Panc1 (cell line): ENCODE measurements at regions not wholly inside any gene's neighbourhood (a gene's known extent, or its start where the extent isn't known, plus 50 kb on each side); places are given as distances from the start of the nearest gene placed in this dataset.

Experiments
- ATAC-seq: fragments of 200-7000 bp; cut with Tn5 transposase; 2 replicates; pipeline ENCODE4 v1.9.1; 2020; ENCODE audit warnings: mild to moderate bottlenecking, moderate library complexity
- BruUV-seq: library from RNA; stranded (reverse); fragments of 400-500 nt; replicated peaks from 2 replicates; lab custom pipeline; 2021; lab: Mats Ljungman, UMichigan
- CTCF ChIA-PET: fragments of 300-600 bp; sonication (Branson Sonifier 250); formaldehyde crosslinking; loops from one replicate; lab custom pipeline; 2022; ENCODE audit warnings: antibody characterized with exemption; lab: Charles Lee
- POLR2A ChIA-PET: fragments of 300-600 bp; sonication (Branson Sonifier 250); formaldehyde crosslinking; loops from one replicate; lab custom pipeline; 2022; ENCODE audit warnings: antibody characterized with exemption; lab: Charles Lee
- DNase-seq: peaks from one replicate; pipeline ENCODE4 v3.0.0-alpha.2; 2010; ENCODE audit warnings: low read depth, low spot score
- H3K27ac ChIP-seq: 2 replicates; pipeline ENCODE4 v1.5.1; 2011; ENCODE audit warnings: mild to moderate bottlenecking, low read length, inconsistent platforms
- H3K27me3 ChIP-seq: fragments of 200-500 bp; sonication (Bioruptor generic); 2 replicates; pipeline ENCODE4 v1.6.0; 2014; ENCODE audit warnings: low read length, inconsistent platforms; ENCODE audit not compliant: control insufficient read depth, insufficient read depth
- H3K36me3 ChIP-seq: fragments of 200-500 bp; sonication (Bioruptor generic); 2 replicates; pipeline ENCODE4 v1.5.1; 2014; ENCODE audit warnings: inconsistent platforms, mild to moderate bottlenecking, low read length, moderate library complexity; ENCODE audit not compliant: control insufficient read depth, insufficient read depth
- H3K4me1 ChIP-seq: 2 replicates; pipeline ENCODE4 v1.5.1; 2011; ENCODE audit warnings: inconsistent platforms, mild to moderate bottlenecking, low read length, moderate library complexity; ENCODE audit not compliant: control insufficient read depth, insufficient read depth
- H3K4me3 ChIP-seq, 2 experiments: 2 replicates each; pipeline ENCODE4 v1.5.1; 2011 to 2012; ENCODE audit warnings: low read depth in 2 of 2, low read length in 2 of 2, mild to moderate bottlenecking in 2 of 2, inconsistent platforms in 1 of 2, moderate library complexity in 1 of 2
- H3K9me3 ChIP-seq: fragments of 200-500 bp; sonication (Bioruptor generic); 2 replicates; pipeline ENCODE4 v1.5.1; 2014; ENCODE audit warnings: low read depth, mild to moderate bottlenecking, inconsistent platforms, low read length, moderate library complexity; ENCODE audit not compliant: control insufficient read depth, insufficient read depth
- POLR2AphosphoS5 ChIP-seq: IDR thresholded peaks from 2 replicates; pipeline ENCODE4 v1.6.1; 2012; ENCODE audit warnings: mild to moderate bottlenecking, low read depth, low read length, moderate library complexity
- SIN3A ChIP-seq: IDR thresholded peaks from 2 replicates; pipeline ENCODE4 v1.6.1; 2012; ENCODE audit warnings: low read depth, mild to moderate bottlenecking, low read length, moderate library complexity, borderline replicate concordance; ENCODE audit not compliant: insufficient read depth
- TCF7L2 ChIP-seq: IDR thresholded peaks from 2 replicates; pipeline ENCODE4 v1.6.1; 2011; ENCODE audit warnings: mild to moderate bottlenecking, low read depth, low read length, inconsistent platforms
- in situ Hi-C: cut with HindIII; loops from 2 replicates; pipeline ENCODE4 v1.10.0; 2016; ENCODE audit warnings: low sequenced_read_pairs, low pct_unique_long_range_greater_than_20kb
- intact Hi-C: fragments of 100-400 bp; cut with micrococcal nuclease; formaldehyde crosslinking; loops from one replicate; pipeline ENCODE4 v1.10.0; 2022; ENCODE audit not compliant: unreplicated experiment
- TF ChIP-seq, protein P1 (sequence below): fragments of 450-650 bp; IDR thresholded peaks from 2 replicates; pipeline ENCODE4 v1.5.1; 2017; ENCODE audit warnings: mild to moderate bottlenecking
- TF ChIP-seq, protein P2 (sequence below), 2 experiments: IDR thresholded peaks; 2 replicates each; pipeline ENCODE4 v1.6.1; 2011 to 2012; ENCODE audit warnings: low read depth in 2 of 2, control low read depth in 1 of 2, low read length in 1 of 2, mild to moderate bottlenecking in 1 of 2, moderate library complexity in 1 of 2; ENCODE audit not compliant: insufficient read depth in 1 of 2

DNA sequence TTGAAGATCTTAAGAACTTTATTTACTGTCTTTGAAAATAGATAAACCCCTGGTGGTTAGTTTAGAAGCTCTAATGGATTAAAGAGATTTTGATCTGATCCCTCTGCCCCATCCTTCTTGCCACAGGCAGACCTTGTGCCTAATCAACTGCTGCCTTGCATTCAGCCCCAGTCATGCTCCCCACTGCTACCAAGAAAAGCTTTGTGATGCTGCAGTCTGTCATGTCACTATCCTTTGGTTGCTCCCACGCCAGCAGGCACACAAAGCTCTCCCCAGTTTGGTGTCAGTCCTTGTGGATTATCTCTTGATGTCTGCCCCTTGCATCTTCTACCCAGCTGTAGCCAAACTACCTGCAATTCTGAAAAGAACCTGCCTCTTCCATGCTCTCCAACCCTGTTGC lies 112.2 kb downstream of the MTNR1B start:
- no peak for ATAC-seq

DNA sequence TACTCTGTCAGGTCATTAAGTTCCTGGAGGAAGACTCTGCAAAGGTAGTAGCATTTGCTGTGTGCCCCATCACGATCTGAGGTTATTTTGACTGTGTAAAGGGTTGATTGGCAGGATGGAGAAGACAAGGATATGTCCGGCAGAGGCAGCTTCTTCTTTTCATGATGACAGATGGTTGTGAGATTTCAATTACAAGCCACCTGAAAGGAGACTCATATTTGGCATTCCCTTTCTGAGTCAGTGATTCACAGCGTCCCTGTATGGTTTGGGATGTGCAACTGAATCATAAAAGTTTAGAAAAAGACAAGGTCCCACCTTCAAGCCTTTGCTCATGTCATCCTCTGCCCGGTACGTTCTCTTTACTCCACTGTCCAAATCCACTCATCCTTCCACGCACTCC lies 113.4 kb downstream of the MTNR1B start:
- Histone ChIP-seq H3K4me1 (no peaks in the 10 kb centered on the region), H3K4me3 (no peak overlapping the region), H3K9me3 (no peaks in the 10 kb centered on the region), H3K27ac (no peak overlapping the region), H3K36me3 (no peaks in the 10 kb centered on the region), H3K27me3 (0 out of 2 replicates have a peak, but pooled peaks cover 4% of the 10 kb centered on the region)
- intact Hi-C loops (no loop called here), in situ Hi-C loops (no loop called here)
- BruUV-seq, result no TSS peak
- TF ChIP-seq, protein P1, sequence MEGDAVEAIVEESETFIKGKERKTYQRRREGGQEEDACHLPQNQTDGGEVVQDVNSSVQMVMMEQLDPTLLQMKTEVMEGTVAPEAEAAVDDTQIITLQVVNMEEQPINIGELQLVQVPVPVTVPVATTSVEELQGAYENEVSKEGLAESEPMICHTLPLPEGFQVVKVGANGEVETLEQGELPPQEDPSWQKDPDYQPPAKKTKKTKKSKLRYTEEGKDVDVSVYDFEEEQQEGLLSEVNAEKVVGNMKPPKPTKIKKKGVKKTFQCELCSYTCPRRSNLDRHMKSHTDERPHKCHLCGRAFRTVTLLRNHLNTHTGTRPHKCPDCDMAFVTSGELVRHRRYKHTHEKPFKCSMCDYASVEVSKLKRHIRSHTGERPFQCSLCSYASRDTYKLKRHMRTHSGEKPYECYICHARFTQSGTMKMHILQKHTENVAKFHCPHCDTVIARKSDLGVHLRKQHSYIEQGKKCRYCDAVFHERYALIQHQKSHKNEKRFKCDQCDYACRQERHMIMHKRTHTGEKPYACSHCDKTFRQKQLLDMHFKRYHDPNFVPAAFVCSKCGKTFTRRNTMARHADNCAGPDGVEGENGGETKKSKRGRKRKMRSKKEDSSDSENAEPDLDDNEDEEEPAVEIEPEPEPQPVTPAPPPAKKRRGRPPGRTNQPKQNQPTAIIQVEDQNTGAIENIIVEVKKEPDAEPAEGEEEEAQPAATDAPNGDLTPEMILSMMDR, result no peak
- no peak for TF ChIP-seq TCF7L2
- TF ChIP-seq SIN3A, result no peak
- TF ChIP-seq, protein P2, sequence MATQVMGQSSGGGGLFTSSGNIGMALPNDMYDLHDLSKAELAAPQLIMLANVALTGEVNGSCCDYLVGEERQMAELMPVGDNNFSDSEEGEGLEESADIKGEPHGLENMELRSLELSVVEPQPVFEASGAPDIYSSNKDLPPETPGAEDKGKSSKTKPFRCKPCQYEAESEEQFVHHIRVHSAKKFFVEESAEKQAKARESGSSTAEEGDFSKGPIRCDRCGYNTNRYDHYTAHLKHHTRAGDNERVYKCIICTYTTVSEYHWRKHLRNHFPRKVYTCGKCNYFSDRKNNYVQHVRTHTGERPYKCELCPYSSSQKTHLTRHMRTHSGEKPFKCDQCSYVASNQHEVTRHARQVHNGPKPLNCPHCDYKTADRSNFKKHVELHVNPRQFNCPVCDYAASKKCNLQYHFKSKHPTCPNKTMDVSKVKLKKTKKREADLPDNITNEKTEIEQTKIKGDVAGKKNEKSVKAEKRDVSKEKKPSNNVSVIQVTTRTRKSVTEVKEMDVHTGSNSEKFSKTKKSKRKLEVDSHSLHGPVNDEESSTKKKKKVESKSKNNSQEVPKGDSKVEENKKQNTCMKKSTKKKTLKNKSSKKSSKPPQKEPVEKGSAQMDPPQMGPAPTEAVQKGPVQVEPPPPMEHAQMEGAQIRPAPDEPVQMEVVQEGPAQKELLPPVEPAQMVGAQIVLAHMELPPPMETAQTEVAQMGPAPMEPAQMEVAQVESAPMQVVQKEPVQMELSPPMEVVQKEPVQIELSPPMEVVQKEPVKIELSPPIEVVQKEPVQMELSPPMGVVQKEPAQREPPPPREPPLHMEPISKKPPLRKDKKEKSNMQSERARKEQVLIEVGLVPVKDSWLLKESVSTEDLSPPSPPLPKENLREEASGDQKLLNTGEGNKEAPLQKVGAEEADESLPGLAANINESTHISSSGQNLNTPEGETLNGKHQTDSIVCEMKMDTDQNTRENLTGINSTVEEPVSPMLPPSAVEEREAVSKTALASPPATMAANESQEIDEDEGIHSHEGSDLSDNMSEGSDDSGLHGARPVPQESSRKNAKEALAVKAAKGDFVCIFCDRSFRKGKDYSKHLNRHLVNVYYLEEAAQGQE (IDR thresholded peaks at IDR 0.05; ENCODE audit: insufficient read depth in 1 of 2, low read depth in 2 of 2, low read length in 1 of 2), result no peak
- TF ChIP-seq POLR2AphosphoS5, result no peak
- ChIA-PET POLR2A (no interaction called here), CTCF (no interaction called here)
- ATAC-seq (no peak), DNase-seq (no peak)

More for the DNA sequence above, 112.2 kb downstream of the MTNR1B start:
- in situ Hi-C loops (no loop called here), intact Hi-C loops (no loop called here)
- no peak for TF ChIP-seq TCF7L2
- no peak for TF ChIP-seq SIN3A
- TF ChIP-seq, protein P1, result no peak
- TF ChIP-seq POLR2AphosphoS5, result no peak
- TF ChIP-seq, protein P2 (IDR thresholded peaks at IDR 0.05; ENCODE audit: insufficient read depth in 1 of 2, low read depth in 2 of 2, low read length in 1 of 2), result no peak
- H3K27ac ChIP-seq, result no peak overlapping the region
- DNase-seq, result no peak
- H3K9me3 ChIP-seq, result no peaks in the 10 kb centered on the region
- H3K4me1 ChIP-seq, result no peaks in the 10 kb centered on the region
- ChIA-PET POLR2A (no interaction called here), CTCF (no interaction called here)
- no peak overlapping the region for H3K4me3 ChIP-seq
- no TSS peak for BruUV-seq
- H3K27me3 ChIP-seq, result 0 out of 2 replicates have a peak, but pooled peaks cover 4% of the 10 kb centered on the region
- H3K36me3 ChIP-seq, result no peaks in the 10 kb centered on the region
